22Rv1 (cell line): ENCODE measurements at regions not wholly inside any gene's neighbourhood (a gene's known extent, or its start where the extent isn't known, plus 50 kb on each side); places are given as distances from the start of the nearest gene placed in this dataset.

ENCODE experiments used
- CTCF ChIP-seq: fragments of 450-650 bp; IDR thresholded peaks from 2 replicates; pipeline ENCODE4 v1.5.1; 2017; ENCODE audit warnings: mild to moderate bottlenecking
- ZFX ChIP-seq: fragments of 450-650 bp; IDR thresholded peaks from 2 replicates; pipeline ENCODE4 v1.6.1; 2017; ENCODE audit warnings: antibody characterized with exemption, borderline replicate concordance

GRCh38 chr11:20293531-20293930, 70.0 kb upstream of the HTATIP2 start:
- TF ChIP-seq ZFX (no peak), CTCF (no peak)
